Kidney (tissue), 13 donors: ENCODE measurements at regions not wholly inside any gene's neighbourhood (a gene's known extent, or its start where the extent isn't known, plus 50 kb on each side); places are given as distances from the start of the nearest gene placed in this dataset.

Experiments used
- DNase-seq, 5 donors: peaks; one replicate each; pipeline ENCODE4 v3.0.0-alpha.2; 2013 to 2020
- FAIRE-seq: peaks from 2 replicates; lab custom pipeline; 2012; peaks lifted over from hg19 to GRCh38; lab: Jason Lieb, UNC
- H3K27ac ChIP-seq, 2 donors: one replicate each; pipeline ENCODE4 v1.7.0; 2013; ENCODE audit warnings: low read depth in 2 of 2, low read length in 2 of 2, inconsistent platforms in 1 of 2
- H3K27me3 ChIP-seq: one replicate; pipeline ENCODE4 v1.7.1; 2013; ENCODE audit warnings: low read length, inconsistent platforms; ENCODE audit not compliant: control insufficient read depth, insufficient read depth
- H3K36me3 ChIP-seq, 3 donors: one replicate each; pipeline versions ENCODE4 v1.7.0 to v1.7.1; 2013; ENCODE audit warnings: low read length in 3 of 3, control low read depth in 1 of 3, inconsistent platforms in 1 of 3; ENCODE audit not compliant: insufficient read depth in 3 of 3, control insufficient read depth in 2 of 3
- H3K4me1 ChIP-seq, 3 donors: one replicate each; pipeline versions ENCODE4 v1.7.0 to v1.7.1; 2013; ENCODE audit warnings: low read length in 3 of 3, inconsistent platforms in 1 of 3, low read depth in 1 of 3; ENCODE audit not compliant: control insufficient read depth in 2 of 3, insufficient read depth in 2 of 3
- H3K4me3 ChIP-seq, 3 donors: one replicate each; pipeline versions ENCODE4 v1.7.0 to v1.8.1; 2013; ENCODE audit warnings: low read length in 3 of 3, control low read depth in 1 of 3, inconsistent platforms in 1 of 3
- H3K9ac ChIP-seq, 3 donors: one replicate each; pipeline versions ENCODE4 v1.7.0 to v1.7.1; 2013; ENCODE audit warnings: low read length in 3 of 3, control low read depth in 1 of 3, inconsistent platforms in 1 of 3
- H3K9me3 ChIP-seq, 3 donors: one replicate each; pipeline versions ENCODE4 v1.7.0 to v1.7.1; 2013; ENCODE audit warnings: low read length in 3 of 3, control low read depth in 1 of 3, inconsistent platforms in 1 of 3; ENCODE audit not compliant: control insufficient read depth in 2 of 3, insufficient read depth in 1 of 3
- intact Hi-C: fragments of 100-400 bp; cut with DNase I; formaldehyde crosslinking; loops from one replicate; pipeline ENCODE4 v1.11.1; 2022
- TF ChIP-seq, protein P1 (sequence below): IDR thresholded peaks from 3 replicates; pipeline ENCODE4 v1.5.1; 2012; ENCODE audit warnings: mild to moderate bottlenecking, moderate library complexity, borderline replicate concordance; ENCODE audit not compliant: insufficient read depth; ENCODE audit errors: extremely low read depth
- donor health status: control.
- donor health status: control.
- donor health status: control.
- donor health status: control.
- donor health status: control.
- donor health status: DM: yes; HTN: yes; CAD: no.
- donor health status: Normal renal cell carcinoma (clear cell type).

DNA sequence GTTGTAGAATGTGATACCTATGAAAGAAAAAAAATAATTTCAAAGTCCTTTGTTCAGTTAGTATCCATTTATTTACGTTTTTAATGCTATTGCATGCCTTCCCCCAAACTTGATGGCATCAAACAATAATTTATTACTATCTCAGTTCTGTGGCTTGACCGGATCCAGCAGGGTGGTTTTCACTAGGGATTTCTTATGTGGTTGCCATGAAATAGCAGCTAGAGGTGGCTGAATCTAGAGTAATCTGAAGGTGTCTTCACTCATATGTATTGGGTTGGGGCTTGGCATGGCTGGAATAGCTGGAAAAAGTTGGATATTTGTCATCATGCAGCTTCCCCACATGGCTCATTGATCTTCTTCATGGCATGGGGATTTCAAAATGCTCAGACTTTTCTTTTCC, 619.3 kb upstream of the ZNF608 start:
- Histone ChIP-seq H3K9me3 (no peaks in the 10 kb centered on the region), H3K4me3 (no peak overlapping the region), H3K9ac (no peak overlapping the region), H3K4me1 (no peaks in the 10 kb centered on the region), H3K36me3 (no peaks in the 10 kb centered on the region), H3K27me3 (no peaks in the 10 kb centered on the region), H3K27ac (no peak overlapping the region)
- DNase-seq (no peak), FAIRE-seq (no peak)
- intact Hi-C loops: no loop called here
- TF ChIP-seq, protein P1, sequence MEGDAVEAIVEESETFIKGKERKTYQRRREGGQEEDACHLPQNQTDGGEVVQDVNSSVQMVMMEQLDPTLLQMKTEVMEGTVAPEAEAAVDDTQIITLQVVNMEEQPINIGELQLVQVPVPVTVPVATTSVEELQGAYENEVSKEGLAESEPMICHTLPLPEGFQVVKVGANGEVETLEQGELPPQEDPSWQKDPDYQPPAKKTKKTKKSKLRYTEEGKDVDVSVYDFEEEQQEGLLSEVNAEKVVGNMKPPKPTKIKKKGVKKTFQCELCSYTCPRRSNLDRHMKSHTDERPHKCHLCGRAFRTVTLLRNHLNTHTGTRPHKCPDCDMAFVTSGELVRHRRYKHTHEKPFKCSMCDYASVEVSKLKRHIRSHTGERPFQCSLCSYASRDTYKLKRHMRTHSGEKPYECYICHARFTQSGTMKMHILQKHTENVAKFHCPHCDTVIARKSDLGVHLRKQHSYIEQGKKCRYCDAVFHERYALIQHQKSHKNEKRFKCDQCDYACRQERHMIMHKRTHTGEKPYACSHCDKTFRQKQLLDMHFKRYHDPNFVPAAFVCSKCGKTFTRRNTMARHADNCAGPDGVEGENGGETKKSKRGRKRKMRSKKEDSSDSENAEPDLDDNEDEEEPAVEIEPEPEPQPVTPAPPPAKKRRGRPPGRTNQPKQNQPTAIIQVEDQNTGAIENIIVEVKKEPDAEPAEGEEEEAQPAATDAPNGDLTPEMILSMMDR: no peak

DNA sequence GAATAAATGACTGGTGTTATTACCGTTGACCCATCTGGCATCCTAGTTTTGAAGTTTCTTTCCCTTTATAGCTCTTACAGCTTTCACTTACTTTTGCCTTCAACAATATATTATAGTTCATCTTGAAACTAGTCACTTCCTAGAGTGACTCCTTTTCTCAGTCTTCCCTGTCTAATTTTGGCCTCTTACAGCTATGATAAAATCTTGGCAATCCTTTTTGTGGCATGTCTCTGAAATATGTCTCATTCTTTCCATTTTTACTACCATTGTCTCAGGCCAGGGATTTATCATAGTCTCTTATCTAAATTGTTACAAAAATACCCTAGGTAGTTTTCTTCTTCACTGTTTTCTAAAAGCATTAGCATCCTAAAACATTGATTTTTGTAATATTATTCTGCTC, 621.3 kb upstream of the ZNF608 start:
- no peak overlapping the region for H3K27ac ChIP-seq
- FAIRE-seq (no peak), DNase-seq (no peak)
- H3K4me1 ChIP-seq: peaks cover 0 to under 1% (median 0%) of the 10 kb centered on the region in 3 donors
- intact Hi-C loops: no loop called here
- H3K36me3 ChIP-seq: no peaks in the 10 kb centered on the region
- TF ChIP-seq, protein P1: no peak
- no peak overlapping the region for H3K4me3 ChIP-seq
- no peak overlapping the region for H3K9ac ChIP-seq
- no peaks in the 10 kb centered on the region for H3K9me3 ChIP-seq
- H3K27me3 ChIP-seq: no peaks in the 10 kb centered on the region

DNA sequence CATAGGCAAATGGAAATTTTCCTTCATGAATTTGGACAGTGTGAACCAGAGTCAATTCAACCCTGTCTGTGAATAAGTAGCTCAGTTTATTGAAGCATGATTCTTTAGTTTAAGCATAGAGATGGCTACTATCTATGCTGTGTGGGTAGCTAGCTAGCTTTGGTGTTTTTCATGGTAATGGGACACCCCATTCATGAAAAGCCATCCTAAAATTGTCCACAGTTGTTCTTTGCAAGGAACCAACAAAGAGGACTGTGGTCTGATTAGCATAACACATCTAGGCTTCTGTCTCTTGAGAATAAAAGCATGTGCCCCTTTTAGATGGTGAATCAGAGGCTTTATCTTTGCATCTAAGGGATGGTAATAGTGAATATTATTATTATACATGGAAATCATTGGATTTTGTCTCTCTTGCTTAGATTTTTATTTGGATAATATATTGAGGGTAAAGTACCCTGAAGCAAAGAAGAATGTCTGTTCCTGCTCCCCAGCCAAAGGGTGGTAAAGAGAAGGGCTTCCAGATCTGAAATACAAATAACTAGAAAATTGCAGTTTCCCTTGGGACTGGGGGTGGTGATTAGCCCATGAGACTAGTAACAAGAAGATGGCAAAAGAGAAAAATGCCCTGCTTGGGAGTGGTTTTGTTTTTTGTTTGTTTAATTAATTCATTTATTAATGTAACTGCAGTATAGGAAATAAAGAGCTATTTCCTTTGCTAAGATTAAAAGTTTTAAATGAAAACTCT, 624.2 kb upstream of the ZNF608 start:
- FAIRE-seq: no peak
- no peaks in the 10 kb centered on the region for H3K27me3 ChIP-seq
- H3K4me1 ChIP-seq: peaks cover 0 to 3% (median 0%) of the 10 kb centered on the region in 3 donors
- H3K9ac ChIP-seq: no peak overlapping the region
- intact Hi-C loops: no loop called here
- H3K27ac ChIP-seq: no peak overlapping the region
- TF ChIP-seq, protein P1: no peak
- H3K4me3 ChIP-seq: no peak overlapping the region
- H3K36me3 ChIP-seq: no peaks in the 10 kb centered on the region
- no peaks in the 10 kb centered on the region for H3K9me3 ChIP-seq
- no peak for DNase-seq
